ENCODE measurements at regions not wholly inside any gene's neighbourhood (a gene's known extent, or its start where the extent isn't known, plus 50 kb on each side); places are given as distances from the start of the nearest gene placed in this dataset.

DNA sequence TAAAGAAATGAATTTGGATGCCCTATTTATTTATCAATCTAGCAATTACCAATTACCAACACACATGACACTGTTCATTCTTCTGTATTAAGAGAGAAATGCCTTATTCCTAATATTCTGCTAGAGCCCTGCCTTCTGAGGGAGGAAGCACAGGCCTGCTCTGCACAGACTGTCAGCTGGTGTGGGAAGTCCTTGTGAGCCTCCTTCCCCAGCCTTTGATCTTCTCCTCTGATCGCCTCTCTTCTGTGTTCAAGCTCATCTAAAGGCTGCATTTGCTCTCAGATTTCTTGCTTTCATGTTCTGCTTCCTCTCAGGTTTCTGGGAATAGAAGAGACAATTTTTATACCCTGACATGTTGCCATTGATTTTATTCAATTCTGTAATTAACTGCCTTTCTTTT is 290.6 kb upstream of the UMPS start:
- Histone ChIP-seq H3K27ac (no peak overlapping the region), H3K27me3 (no peaks in the 10 kb centered on the region), H3K36me3 (peaks cover 0 to 25% (median 0%) of the 10 kb centered on the region in 3 donors), H3K9me3 (peaks cover 0 to under 1% (median 0%) of the 10 kb centered on the region in 4 donors), H3K4me3 (no peak overlapping the region), H3K4me1 (no peaks in the 10 kb centered on the region)
- WGBS, 2 donors, result 30 to 48% methylated on average over 1 of the region's 1 CpG
- no peak for DNase-seq (ENCODE audit: low spot score in 2 of 2)
- TF ChIP-seq POLR2A (IDR thresholded peaks at IDR 0.05), result no peak
- no peak for TF ChIP-seq EP300 (IDR thresholded peaks at IDR 0.05)
- TF ChIP-seq, protein P1, sequence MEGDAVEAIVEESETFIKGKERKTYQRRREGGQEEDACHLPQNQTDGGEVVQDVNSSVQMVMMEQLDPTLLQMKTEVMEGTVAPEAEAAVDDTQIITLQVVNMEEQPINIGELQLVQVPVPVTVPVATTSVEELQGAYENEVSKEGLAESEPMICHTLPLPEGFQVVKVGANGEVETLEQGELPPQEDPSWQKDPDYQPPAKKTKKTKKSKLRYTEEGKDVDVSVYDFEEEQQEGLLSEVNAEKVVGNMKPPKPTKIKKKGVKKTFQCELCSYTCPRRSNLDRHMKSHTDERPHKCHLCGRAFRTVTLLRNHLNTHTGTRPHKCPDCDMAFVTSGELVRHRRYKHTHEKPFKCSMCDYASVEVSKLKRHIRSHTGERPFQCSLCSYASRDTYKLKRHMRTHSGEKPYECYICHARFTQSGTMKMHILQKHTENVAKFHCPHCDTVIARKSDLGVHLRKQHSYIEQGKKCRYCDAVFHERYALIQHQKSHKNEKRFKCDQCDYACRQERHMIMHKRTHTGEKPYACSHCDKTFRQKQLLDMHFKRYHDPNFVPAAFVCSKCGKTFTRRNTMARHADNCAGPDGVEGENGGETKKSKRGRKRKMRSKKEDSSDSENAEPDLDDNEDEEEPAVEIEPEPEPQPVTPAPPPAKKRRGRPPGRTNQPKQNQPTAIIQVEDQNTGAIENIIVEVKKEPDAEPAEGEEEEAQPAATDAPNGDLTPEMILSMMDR (IDR thresholded peaks at IDR 0.05), result no peak

DNA sequence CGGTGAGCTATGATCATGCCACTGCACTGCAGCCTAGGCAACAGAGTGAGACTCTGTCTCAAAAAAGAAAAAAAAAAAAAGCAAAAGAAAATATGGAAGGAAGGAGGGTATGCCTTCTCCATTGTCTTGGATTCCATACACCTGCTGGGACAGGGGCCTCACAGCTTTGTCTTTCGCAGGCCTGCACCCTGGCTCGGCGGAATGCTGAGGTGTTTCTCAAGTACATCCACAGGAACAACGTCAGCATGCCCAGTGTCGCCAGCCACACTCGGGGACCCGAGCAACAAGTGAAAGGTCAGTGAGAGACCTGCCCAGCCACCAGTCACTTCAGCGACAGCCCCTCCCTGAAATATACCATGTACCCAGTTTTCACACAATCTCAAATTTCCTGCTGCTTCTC is 288.5 kb upstream of the UMPS start:
- H3K36me3 ChIP-seq, result peaks cover 0 to 21% (median 0%) of the 10 kb centered on the region in 3 donors
- H3K9me3 ChIP-seq, result no peaks in the 10 kb centered on the region
- no peak overlapping the region for H3K4me3 ChIP-seq
- H3K27ac ChIP-seq, result no peak overlapping the region
- H3K4me1 ChIP-seq, result no peaks in the 10 kb centered on the region
- WGBS, 2 donors, result 86 to 88% methylated on average over 9 of the region's 9 CpGs
- H3K27me3 ChIP-seq, result no peaks in the 10 kb centered on the region
- no peak for DNase-seq (ENCODE audit: low spot score in 2 of 2)
- TF ChIP-seq, protein P1 (IDR thresholded peaks at IDR 0.05), result no peak
- TF ChIP-seq EP300 (IDR thresholded peaks at IDR 0.05) (no peak), POLR2A (IDR thresholded peaks at IDR 0.05) (no peak)

DNA sequence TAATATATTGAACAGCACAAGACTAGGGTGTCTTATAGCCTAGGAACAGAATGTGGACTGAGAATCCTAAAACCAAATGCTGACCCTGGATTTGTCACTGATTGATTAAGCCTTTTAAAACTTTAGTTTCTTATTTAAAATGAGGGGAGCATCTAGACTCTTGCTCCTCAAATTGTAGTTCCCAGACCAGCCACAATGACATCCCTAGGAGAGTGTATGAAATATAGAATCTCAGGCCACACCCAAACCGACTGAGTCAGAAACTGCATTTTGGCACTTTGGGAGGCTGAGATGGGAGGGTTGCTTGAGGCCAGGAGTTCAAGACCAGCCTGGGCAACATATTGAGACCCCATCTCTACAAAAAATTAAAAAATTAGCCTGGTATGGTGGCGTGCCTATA is 287.8 kb upstream of the UMPS start:
- Histone ChIP-seq H3K4me3 (no peak overlapping the region), H3K27me3 (no peaks in the 10 kb centered on the region), H3K9me3 (no peaks in the 10 kb centered on the region), H3K4me1 (no peaks in the 10 kb centered on the region), H3K27ac (no peak overlapping the region), H3K36me3 (peaks cover 0 to 25% (median 0%) of the 10 kb centered on the region in 3 donors)
- TF ChIP-seq, protein P1 (IDR thresholded peaks at IDR 0.05), result no peak
- 84 to 87% methylated on average over 2 of the region's 2 CpGs for WGBS, 2 donors
- no peak for DNase-seq (ENCODE audit: low spot score in 2 of 2)

DNA sequence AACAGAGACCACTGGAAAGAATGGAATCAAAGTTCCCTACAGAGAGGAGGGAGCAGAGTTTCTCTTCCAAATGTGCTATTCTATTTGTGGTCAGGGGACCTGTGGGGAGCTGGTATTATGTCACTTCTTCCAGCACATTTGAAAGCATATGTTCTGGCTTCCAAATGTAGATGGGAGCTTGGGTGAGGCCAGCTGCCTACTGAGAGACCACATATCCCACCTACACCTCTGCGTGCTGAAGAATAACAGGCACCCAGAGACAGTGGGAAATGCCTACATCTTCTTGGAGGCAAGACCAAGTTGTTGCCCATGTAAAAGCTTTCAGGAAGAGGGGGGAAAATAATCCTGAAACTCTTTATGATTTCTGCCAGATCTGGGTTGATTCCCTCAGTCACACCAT is 286.8 kb upstream of the UMPS start:
- no peak for DNase-seq (ENCODE audit: low spot score in 2 of 2)
- WGBS, 2 donors, result 95 to 100% methylated on average over 1 of the region's 1 CpG
- Histone ChIP-seq H3K9me3 (no peaks in the 10 kb centered on the region), H3K36me3 (peaks cover 0 to 25% (median 0%) of the 10 kb centered on the region in 3 donors), H3K27me3 (no peaks in the 10 kb centered on the region), H3K4me1 (no peaks in the 10 kb centered on the region), H3K4me3 (no peak overlapping the region), H3K27ac (no peak overlapping the region)
- TF ChIP-seq EP300 (IDR thresholded peaks at IDR 0.05) (no peak), POLR2A (IDR thresholded peaks at IDR 0.05) (no peak)
- TF ChIP-seq, protein P1 (IDR thresholded peaks at IDR 0.05), result no peak

DNA sequence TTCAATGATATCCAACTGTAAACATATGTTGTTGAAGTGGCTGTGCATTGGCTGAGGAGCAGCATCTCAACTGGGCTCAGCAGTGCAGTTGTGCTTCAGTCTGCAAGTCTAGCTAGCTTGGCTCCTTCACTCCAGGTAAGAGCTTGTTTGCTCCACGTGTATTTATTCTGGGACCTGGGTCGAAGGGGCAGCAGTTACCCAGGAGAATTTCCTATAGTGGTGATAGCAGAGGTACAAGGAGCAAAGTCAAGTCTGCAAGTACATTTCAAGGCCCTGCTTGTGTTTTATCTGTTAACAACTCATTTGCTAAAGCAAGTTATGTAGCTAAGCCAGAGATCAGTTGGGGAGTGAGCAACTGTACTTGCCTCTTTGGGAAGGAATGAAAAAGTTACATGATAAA is 286.2 kb upstream of the UMPS start:
- peaks cover 0 to 21% (median 0%) of the 10 kb centered on the region in 3 donors for H3K36me3 ChIP-seq
- H3K4me3 ChIP-seq, result no peak overlapping the region
- H3K9me3 ChIP-seq, result no peaks in the 10 kb centered on the region
- H3K4me1 ChIP-seq, result no peaks in the 10 kb centered on the region
- no peaks in the 10 kb centered on the region for H3K27me3 ChIP-seq
- TF ChIP-seq, protein P1 (IDR thresholded peaks at IDR 0.05), result no peak
- TF ChIP-seq EP300 (IDR thresholded peaks at IDR 0.05), result no peak
- TF ChIP-seq POLR2A (IDR thresholded peaks at IDR 0.05), result no peak
- no peak for DNase-seq (ENCODE audit: low spot score in 2 of 2)
- no peak overlapping the region for H3K27ac ChIP-seq
- WGBS, 2 donors, result 70 to 91% methylated on average over 2 of the region's 2 CpGs
